HCT116 (cell line): ENCODE measurements at regions not wholly inside any gene's neighbourhood (a gene's known extent, or its start where the extent isn't known, plus 50 kb on each side); places are given as distances from the start of the nearest gene placed in this dataset.
"Not testable (repeated sequence)": the region's sequence is repeated elsewhere in the genome, so short reads cannot be mapped to it uniquely, and the experiment has no call there.

Source experiments
- ATAC-seq: fragments of 200-7000 bp; cut with Tn5 transposase; 2 replicates; pipeline ENCODE4 v1.9.1; 2020; ENCODE audit warnings: mild to moderate bottlenecking, moderate library complexity
- BruUV-seq: library from RNA; stranded (reverse); fragments of 400-500 nt; replicated peaks from 2 replicates; lab custom pipeline; 2021; lab: Mats Ljungman, UMichigan
- CTCF ChIA-PET: fragments of 300-600 bp; sonication (Branson Sonifier 250); formaldehyde crosslinking; loops from one replicate; lab custom pipeline; 2021; ENCODE audit warnings: antibody characterized with exemption; lab: Charles Lee
- POLR2A ChIA-PET: fragments of 300-600, 350-600 bp; sonication (Branson Sonifier 250); formaldehyde crosslinking; loops from one replicate; lab custom pipeline; 2021; ENCODE audit warnings: antibody characterized with exemption; lab: Charles Lee
- RAD21 ChIA-PET, 2 experiments: fragments of 300-600 bp; sonication (Branson Sonifier 250); formaldehyde crosslinking; loops; one replicate each; lab custom pipeline; 2023; ENCODE audit warnings: low total read pairs in 2 of 2; ENCODE audit not compliant: uncharacterized antibody in 2 of 2, unreplicated experiment in 2 of 2, low non-redundant PET in 1 of 2; lab: Charles Lee
- DNase-seq: peaks from one replicate; pipeline ENCODE4 v3.0.0-alpha.2; 2010; ENCODE audit warnings: low read depth, low spot score
- H2AFZ ChIP-seq: fragments of 200-600 bp; shearing (Covaris generic), sonication (generic); 2 replicates; pipeline ENCODE4 v1.6.1; 2017; ENCODE audit warnings: low read depth, mixed run types, mixed read lengths, antibody characterized with exemption, low read length; ENCODE audit not compliant: poor library complexity, severe bottlenecking
- H3K27ac ChIP-seq: 2 replicates; pipeline ENCODE4 v1.5.1; 2012; ENCODE audit warnings: low read depth, low read length
- H3K27me3 ChIP-seq: fragments of 200-600 bp; sonication (generic); 2 replicates; pipeline ENCODE4 v1.6.1; 2016; ENCODE audit warnings: mixed run types, low read length, mixed read lengths; ENCODE audit not compliant: insufficient read depth
- H3K36me3 ChIP-seq, 2 experiments: fragments of 200-500 bp in 1 of 2; fragments of 200-600 bp in 1 of 2; sonication (Bioruptor generic) in 1 of 2; sonication (generic) in 1 of 2; 2 replicates each; pipeline versions ENCODE4 v1.5.1 to v1.6.1; 2014 to 2016; ENCODE audit warnings: low read length in 2 of 2, inconsistent platforms in 1 of 2, mixed read lengths in 1 of 2, mixed run types in 1 of 2; ENCODE audit not compliant: insufficient read depth in 2 of 2, control insufficient read depth in 1 of 2
- H3K4me1 ChIP-seq, 2 experiments: fragments of 200-600 bp in 1 of 2; sonication (generic) in 1 of 2; 2 replicates each; pipeline versions ENCODE4 v1.5.1 to v1.6.1; 2012 to 2017; ENCODE audit warnings: low read length in 2 of 2, inconsistent platforms in 1 of 2, mild to moderate bottlenecking in 1 of 2, mixed read lengths in 1 of 2, mixed run types in 1 of 2, moderate library complexity in 1 of 2; ENCODE audit not compliant: insufficient read depth in 2 of 2, control insufficient read depth in 1 of 2
- H3K4me2 ChIP-seq: fragments of 200-600 bp; sonication (generic); 2 replicates; pipeline ENCODE4 v1.6.1; 2017; ENCODE audit warnings: mixed run types, low read length, mixed read lengths
- H3K4me3 ChIP-seq, 2 experiments: fragments of 200-600 bp in 1 of 2; sonication (generic) in 1 of 2; replicated peaks in 1 of 2; 2 replicates each; pipeline ENCODE4 v1.5.1; 2011 to 2016; ENCODE audit warnings: low read length in 2 of 2, control low read depth in 1 of 2, low read depth in 1 of 2, mild to moderate bottlenecking in 1 of 2, mixed read lengths in 1 of 2, mixed run types in 1 of 2
- H3K79me2 ChIP-seq: fragments of 200-600 bp; sonication (generic); 2 replicates; pipeline ENCODE4 v1.6.1; 2017; ENCODE audit warnings: mild to moderate bottlenecking, mixed run types, low read length, moderate library complexity, mixed read lengths; ENCODE audit not compliant: insufficient read depth
- H3K9ac ChIP-seq: fragments of 200-600 bp; sonication (generic); 2 replicates; pipeline ENCODE4 v1.6.1; 2016; ENCODE audit warnings: low read length, mixed read lengths
- H3K9me2 ChIP-seq: fragments of 200-600 bp; sonication (generic), shearing (Covaris generic); 2 replicates; pipeline ENCODE4 v1.6.1; 2017; ENCODE audit warnings: mixed run types, mild to moderate bottlenecking, moderate library complexity; ENCODE audit not compliant: insufficient read depth
- H3K9me3 ChIP-seq, 2 experiments: fragments of 200-500 bp in 1 of 2; fragments of 200-600 bp in 1 of 2; sonication (Bioruptor generic) in 1 of 2; sonication (generic) in 1 of 2; 2 replicates each; pipeline ENCODE4 v1.6.1; 2014 to 2017; ENCODE audit warnings: low read length in 2 of 2, mixed read lengths in 2 of 2, inconsistent platforms in 1 of 2, low read depth in 1 of 2, mild to moderate bottlenecking in 1 of 2, mixed run types in 1 of 2, moderate library complexity in 1 of 2; ENCODE audit not compliant: control insufficient read depth in 1 of 2, insufficient read depth in 1 of 2
- H4K20me1 ChIP-seq: fragments of 200-600 bp; sonication (generic), shearing (Covaris generic); 2 replicates; pipeline ENCODE4 v1.6.1; 2017; ENCODE audit warnings: mixed run types, mild to moderate bottlenecking, moderate library complexity; ENCODE audit not compliant: insufficient read depth
- EGR1 ChIP-seq: IDR thresholded peaks from 2 replicates; pipeline ENCODE4 v1.6.1; 2012; ENCODE audit warnings: low read depth
- EZH2phosphoT487 ChIP-seq: fragments of 200-600 bp; IDR thresholded peaks from 2 replicates; pipeline ENCODE4 v1.6.1; 2018; ENCODE audit warnings: antibody characterized with exemption, borderline replicate concordance
- ZNF274 ChIP-seq: fragments of 200-500 bp; sonication (Bioruptor generic); IDR thresholded peaks from 2 replicates; pipeline ENCODE4 v1.6.1; 2014; ENCODE audit warnings: mild to moderate bottlenecking, low read depth, low read length, inconsistent platforms
- intact Hi-C: fragments of 100-400 bp; cut with micrococcal nuclease; formaldehyde crosslinking; loops from 2 replicates; pipeline ENCODE4 v1.10.0; 2022

- Histone ChIP-seq H3K4me3 (no peak overlapping the region), H3K79me2 (no peaks in the 10 kb centered on the region), H3K4me1 (no peaks in the 10 kb centered on the region), H2AFZ (no peak overlapping the region), H3K27me3 (peaks cover 18% of the 10 kb centered on the region; the same call in 1 of the 2 replicates), H3K9ac (no peak overlapping the region), H3K9me2 (no peaks in the 10 kb centered on the region), H3K27ac (no peak overlapping the region), H4K20me1 (no peaks in the 10 kb centered on the region), H3K4me2 (no peak overlapping the region), H3K9me3 (no peaks in the 10 kb centered on the region), H3K36me3 (no peaks in the 10 kb centered on the region)
- POLR2A ChIA-PET, result no interaction called here
- no peak for ATAC-seq
- no peak for DNase-seq
- CTCF ChIA-PET, result no interaction called here
- intact Hi-C loops, result no loop called here
- BruUV-seq, result no TSS peak
- RAD21 ChIA-PET, result no interaction called here
- no peak for TF ChIP-seq ZNF274
- TF ChIP-seq EZH2phosphoT487, result no peak
- TF ChIP-seq EGR1, result no peak
Measured at GRCh38 chr5:136579238-136579637, 213.9 kb upstream of the TRPC7 start.

GRCh38 chr5:136569875-136570274 lies 204.5 kb upstream of the TRPC7 start:
- BruUV-seq, RAD21 ChIA-PET, intact Hi-C loops: not testable (repeated sequence)

GRCh38 chr5:136565457-136565856 lies 200.1 kb upstream of the TRPC7 start:
- H3K4me2 ChIP-seq, H3K9me3 ChIP-seq, ATAC-seq, H3K79me2 ChIP-seq, H3K9ac ChIP-seq, H4K20me1 ChIP-seq, H2AFZ ChIP-seq, H3K4me1 ChIP-seq, intact Hi-C loops, CTCF ChIA-PET, H3K4me3 ChIP-seq, POLR2A ChIA-PET, H3K27ac ChIP-seq, DNase-seq, BruUV-seq, H3K27me3 ChIP-seq, H3K9me2 ChIP-seq, RAD21 ChIA-PET, H3K36me3 ChIP-seq: not testable (repeated sequence)

More at GRCh38 chr5:136569875-136570274, 204.5 kb upstream of the TRPC7 start:
- H3K9me2 ChIP-seq, CTCF ChIA-PET, H3K9ac ChIP-seq, H2AFZ ChIP-seq, H3K4me1 ChIP-seq, H3K27me3 ChIP-seq, H3K4me3 ChIP-seq, ATAC-seq, H3K4me2 ChIP-seq, H3K36me3 ChIP-seq, DNase-seq, H4K20me1 ChIP-seq, POLR2A ChIA-PET, H3K9me3 ChIP-seq, H3K79me2 ChIP-seq, H3K27ac ChIP-seq: not testable (repeated sequence)

- DNase-seq, BruUV-seq: not testable (repeated sequence)
Measured at GRCh38 chr5:136565050-136565449, 199.7 kb upstream of the TRPC7 start.

More at GRCh38 chr5:136565050-136565449, 199.7 kb upstream of the TRPC7 start:
- H3K4me1 ChIP-seq, H3K9ac ChIP-seq, H3K27me3 ChIP-seq, H2AFZ ChIP-seq, POLR2A ChIA-PET, H3K27ac ChIP-seq, ATAC-seq, RAD21 ChIA-PET, intact Hi-C loops, H3K9me2 ChIP-seq, CTCF ChIA-PET, H3K4me2 ChIP-seq, H3K9me3 ChIP-seq, H3K79me2 ChIP-seq, H3K36me3 ChIP-seq, H3K4me3 ChIP-seq, H4K20me1 ChIP-seq: not testable (repeated sequence)
